ENCODE measurements at regions not wholly inside any gene's neighbourhood (a gene's known extent, or its start where the extent isn't known, plus 50 kb on each side); places are given as distances from the start of the nearest gene placed in this dataset.

GRCh38 chr15:69532856-69533255 lies 80.2 kb downstream of the RPLP1 start:
- TF ChIP-seq POLR2AphosphoS5 (IDR thresholded peaks at IDR 0.05), result no peak
- no peak for TF ChIP-seq CTCF (IDR thresholded peaks at IDR 0.05)
